GM23338 (cell line): ENCODE measurements at regions not wholly inside any gene's neighbourhood (a gene's known extent, or its start where the extent isn't known, plus 50 kb on each side); places are given as distances from the start of the nearest gene placed in this dataset.

Experiments used
- CREB1 ChIP-seq: fragments of 250-450 bp; sonication (Bioruptor Pico); IDR thresholded peaks from 2 replicates; pipeline ENCODE4 v1.5.0; 2020; ENCODE audit warnings: low read depth, mild to moderate bottlenecking, moderate library complexity
- EZH2 ChIP-seq: fragments of 200-600 bp; sonication (generic); IDR thresholded peaks from one replicate; pipeline ENCODE4 v1.8.0; 2017; ENCODE audit warnings: antibody characterized with exemption, mild to moderate bottlenecking, low read depth; ENCODE audit not compliant: unreplicated experiment
- EZH2phosphoT487 ChIP-seq: fragments of 200-600 bp; sonication (generic); IDR thresholded peaks from one replicate; pipeline ENCODE4 v1.8.1; 2018; ENCODE audit warnings: antibody characterized with exemption; ENCODE audit not compliant: unreplicated experiment
- NANOG ChIP-seq: IDR thresholded peaks from 2 replicates; pipeline ENCODE4 v1.6.1; 2016; ENCODE audit warnings: antibody characterized with exemption, borderline replicate concordance
- TF ChIP-seq, protein P1 (sequence below), 2 experiments: fragments of 200-600 bp in 1 of 2; sonication (generic) in 1 of 2; conservative IDR thresholded peaks; 2 replicates each; pipeline versions ENCODE4 v1.5.1 to v1.6.1; 2016 to 2017; ENCODE audit warnings: antibody characterized with exemption in 2 of 2, low read depth in 2 of 2, mild to moderate bottlenecking in 2 of 2, moderate library complexity in 1 of 2

DNA sequence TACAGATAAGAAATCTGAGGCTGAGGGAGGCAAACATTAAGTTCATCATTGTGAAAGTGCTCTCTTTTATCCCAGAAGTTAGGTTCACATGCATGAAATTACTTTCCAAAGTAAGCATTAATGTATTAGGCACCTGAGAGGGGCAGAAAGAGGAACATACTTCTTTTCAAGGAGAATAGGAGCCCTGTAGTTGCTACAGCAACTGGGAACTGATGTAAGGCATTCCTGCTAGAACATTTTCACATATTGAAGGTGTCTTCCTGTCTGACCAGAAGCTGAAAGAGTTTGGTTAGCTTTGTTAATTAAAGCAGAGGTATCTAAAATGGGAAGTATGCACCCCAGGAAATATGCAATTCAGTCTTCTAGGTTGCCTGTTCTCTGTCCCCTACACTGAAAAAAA is 65.5 kb upstream of the ZBTB20 start:
- TF ChIP-seq, protein P1, sequence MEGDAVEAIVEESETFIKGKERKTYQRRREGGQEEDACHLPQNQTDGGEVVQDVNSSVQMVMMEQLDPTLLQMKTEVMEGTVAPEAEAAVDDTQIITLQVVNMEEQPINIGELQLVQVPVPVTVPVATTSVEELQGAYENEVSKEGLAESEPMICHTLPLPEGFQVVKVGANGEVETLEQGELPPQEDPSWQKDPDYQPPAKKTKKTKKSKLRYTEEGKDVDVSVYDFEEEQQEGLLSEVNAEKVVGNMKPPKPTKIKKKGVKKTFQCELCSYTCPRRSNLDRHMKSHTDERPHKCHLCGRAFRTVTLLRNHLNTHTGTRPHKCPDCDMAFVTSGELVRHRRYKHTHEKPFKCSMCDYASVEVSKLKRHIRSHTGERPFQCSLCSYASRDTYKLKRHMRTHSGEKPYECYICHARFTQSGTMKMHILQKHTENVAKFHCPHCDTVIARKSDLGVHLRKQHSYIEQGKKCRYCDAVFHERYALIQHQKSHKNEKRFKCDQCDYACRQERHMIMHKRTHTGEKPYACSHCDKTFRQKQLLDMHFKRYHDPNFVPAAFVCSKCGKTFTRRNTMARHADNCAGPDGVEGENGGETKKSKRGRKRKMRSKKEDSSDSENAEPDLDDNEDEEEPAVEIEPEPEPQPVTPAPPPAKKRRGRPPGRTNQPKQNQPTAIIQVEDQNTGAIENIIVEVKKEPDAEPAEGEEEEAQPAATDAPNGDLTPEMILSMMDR (conservative IDR thresholded peaks at IDR 0.05; ENCODE audit: low read depth in 2 of 2): no peak
- TF ChIP-seq EZH2phosphoT487 (no peak), NANOG (no peak), EZH2 (no peak), CREB1 (CRISPR knock-in tag) (no peak)
